GM13977 (cell line): ENCODE measurements at regions not wholly inside any gene's neighbourhood (a gene's known extent, or its start where the extent isn't known, plus 50 kb on each side); places are given as distances from the start of the nearest gene placed in this dataset.
"Not testable (repeated sequence)": the region's sequence is repeated elsewhere in the genome, so short reads cannot be mapped to it uniquely, and the experiment has no call there.

Experiments
- DNase-seq: peaks from one replicate; pipeline ENCODE4 v3.0.0; 2012; ENCODE audit warnings: low spot score
- in situ Hi-C: fragments of 300-500 bp; cut with MboI; formaldehyde crosslinking; loops from one replicate; pipeline ENCODE4 v1.12.0; 2022; ENCODE audit warnings: low sequenced_read_pairs, low pct_unique_long_range_greater_than_20kb, mixed read lengths, inconsistent platforms; ENCODE audit not compliant: unreplicated experiment
- TF ChIP-seq, protein P1 (sequence below): IDR thresholded peaks from 2 replicates; pipeline ENCODE4 v1.5.1; 2012; ENCODE audit warnings: mild to moderate bottlenecking, control low read depth; ENCODE audit not compliant: insufficient read depth; ENCODE audit errors: extremely low read depth, missing control alignments

DNA sequence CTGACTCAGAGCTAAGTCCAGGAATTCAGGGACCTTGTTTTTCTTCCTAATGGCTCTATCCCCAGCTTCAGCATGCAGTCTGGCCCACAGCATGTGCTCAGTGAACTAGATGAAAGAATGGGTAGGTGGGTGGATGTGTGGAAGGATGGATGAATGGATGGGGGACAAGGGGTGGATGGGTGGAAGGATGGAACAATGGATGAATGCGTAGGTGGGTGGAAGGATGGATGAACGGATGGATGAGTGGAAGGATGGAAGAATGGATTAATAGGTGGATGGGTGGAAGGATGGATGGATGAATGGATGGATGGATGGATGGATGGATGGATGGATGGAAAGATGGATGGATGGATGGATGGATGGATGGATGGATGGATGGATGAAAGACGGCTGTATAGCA, 79.7 kb upstream of the SFSWAP start:
- in situ Hi-C loops = no loop called here
- TF ChIP-seq, protein P1, sequence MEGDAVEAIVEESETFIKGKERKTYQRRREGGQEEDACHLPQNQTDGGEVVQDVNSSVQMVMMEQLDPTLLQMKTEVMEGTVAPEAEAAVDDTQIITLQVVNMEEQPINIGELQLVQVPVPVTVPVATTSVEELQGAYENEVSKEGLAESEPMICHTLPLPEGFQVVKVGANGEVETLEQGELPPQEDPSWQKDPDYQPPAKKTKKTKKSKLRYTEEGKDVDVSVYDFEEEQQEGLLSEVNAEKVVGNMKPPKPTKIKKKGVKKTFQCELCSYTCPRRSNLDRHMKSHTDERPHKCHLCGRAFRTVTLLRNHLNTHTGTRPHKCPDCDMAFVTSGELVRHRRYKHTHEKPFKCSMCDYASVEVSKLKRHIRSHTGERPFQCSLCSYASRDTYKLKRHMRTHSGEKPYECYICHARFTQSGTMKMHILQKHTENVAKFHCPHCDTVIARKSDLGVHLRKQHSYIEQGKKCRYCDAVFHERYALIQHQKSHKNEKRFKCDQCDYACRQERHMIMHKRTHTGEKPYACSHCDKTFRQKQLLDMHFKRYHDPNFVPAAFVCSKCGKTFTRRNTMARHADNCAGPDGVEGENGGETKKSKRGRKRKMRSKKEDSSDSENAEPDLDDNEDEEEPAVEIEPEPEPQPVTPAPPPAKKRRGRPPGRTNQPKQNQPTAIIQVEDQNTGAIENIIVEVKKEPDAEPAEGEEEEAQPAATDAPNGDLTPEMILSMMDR = no peak

DNA sequence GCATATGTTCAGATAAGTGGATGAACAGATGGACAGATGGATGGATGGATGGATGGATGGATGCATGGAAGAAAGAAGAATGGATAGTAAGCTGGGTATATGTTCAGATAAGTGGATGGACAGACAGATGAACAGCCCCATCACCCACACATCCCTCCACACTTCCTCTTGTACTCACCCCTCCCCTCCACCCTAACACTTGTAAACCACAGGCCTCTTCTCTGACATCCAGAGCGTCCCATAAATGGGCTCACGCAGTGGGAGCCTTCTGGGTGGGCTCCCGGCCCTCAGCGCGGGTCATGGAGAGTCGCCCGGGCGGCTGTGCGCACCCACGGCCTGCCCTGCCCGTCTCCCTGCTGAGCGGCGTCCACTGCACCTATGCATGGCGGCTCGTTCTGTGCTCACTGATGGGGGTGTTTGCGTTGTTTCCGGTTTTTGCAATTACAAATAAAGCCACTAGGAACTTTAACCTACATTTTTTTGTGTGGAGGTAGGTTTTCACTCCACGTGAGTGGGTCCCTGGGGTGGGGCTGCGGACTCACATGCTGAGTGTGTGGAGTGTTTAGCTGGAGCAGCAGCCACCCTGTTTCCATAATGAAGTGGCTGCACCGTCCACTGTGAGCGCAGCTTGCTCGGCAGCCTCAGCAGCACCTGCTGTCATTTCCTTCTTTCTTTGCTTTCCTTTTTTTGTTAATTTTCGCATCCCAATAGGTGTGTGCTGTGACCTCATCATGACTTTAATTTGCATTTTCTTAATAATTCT, 78.8 kb upstream of the SFSWAP start:
- in situ Hi-C loops, DNase-seq: not testable (repeated sequence)

More for the DNA sequence above, 79.7 kb upstream of the SFSWAP start:
- no peak for DNase-seq

DNA sequence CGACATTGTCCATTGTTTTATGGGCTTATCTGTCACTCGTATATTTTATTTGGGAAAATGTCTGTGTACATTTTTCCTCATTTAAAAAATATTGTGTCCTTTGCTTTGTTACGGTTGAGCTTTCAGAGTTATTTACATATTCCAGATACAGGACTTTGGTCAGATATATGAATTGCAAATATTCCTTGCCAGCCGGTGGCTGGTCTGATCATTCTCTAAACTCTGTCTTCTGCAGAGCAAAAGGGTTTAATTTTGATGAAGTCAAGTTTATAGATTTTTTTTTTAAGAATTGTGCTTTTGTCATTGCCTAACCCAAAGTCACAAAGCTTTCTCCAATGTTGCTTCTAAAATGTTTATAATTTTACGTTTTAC, 78.3 kb upstream of the SFSWAP start:
- DNase-seq, in situ Hi-C loops: not testable (repeated sequence)

DNA sequence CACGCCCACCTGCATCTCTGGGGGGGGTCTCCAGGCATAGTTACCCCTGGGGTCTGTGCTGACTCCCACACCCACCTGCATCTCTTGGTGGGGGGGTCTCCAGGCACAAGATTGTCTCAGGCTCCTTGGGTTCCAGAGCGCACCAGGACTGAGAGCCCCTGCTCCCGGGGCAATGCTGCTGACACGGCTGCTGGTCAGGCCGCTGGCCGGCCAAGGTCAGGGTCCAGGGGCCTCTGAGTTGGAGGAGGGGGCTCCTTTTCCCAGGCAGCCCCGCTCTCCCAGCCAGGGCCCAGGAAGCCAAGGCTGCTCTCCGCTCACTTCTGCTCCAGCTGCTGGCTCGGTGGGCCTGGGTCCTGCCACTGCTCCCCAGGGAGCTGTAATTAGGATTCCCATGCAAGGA, 77.3 kb upstream of the SFSWAP start:
- in situ Hi-C loops, DNase-seq: not testable (repeated sequence)

DNA sequence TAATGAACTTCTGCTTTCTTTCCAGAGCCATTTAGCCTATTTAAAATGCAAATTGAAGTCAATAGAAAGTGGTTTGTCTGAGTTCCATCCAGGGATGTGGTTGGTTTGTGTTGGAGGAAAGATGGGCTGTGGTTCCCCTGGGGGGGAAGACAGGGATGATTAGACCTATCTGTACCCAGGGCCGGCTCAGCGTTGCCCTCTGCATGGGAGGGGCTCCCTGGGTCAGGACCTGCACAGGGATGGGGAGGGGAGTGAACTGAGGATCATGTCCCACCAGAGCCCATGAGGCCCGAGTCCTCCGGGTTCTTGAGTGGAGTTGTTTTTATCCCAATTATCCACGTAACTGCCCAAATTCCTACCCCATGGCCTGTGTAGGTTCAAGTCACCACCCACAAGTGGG, 76.9 kb upstream of the SFSWAP start:
- no peak for DNase-seq
- in situ Hi-C loops = no loop called here
- TF ChIP-seq, protein P1 = no peak

DNA sequence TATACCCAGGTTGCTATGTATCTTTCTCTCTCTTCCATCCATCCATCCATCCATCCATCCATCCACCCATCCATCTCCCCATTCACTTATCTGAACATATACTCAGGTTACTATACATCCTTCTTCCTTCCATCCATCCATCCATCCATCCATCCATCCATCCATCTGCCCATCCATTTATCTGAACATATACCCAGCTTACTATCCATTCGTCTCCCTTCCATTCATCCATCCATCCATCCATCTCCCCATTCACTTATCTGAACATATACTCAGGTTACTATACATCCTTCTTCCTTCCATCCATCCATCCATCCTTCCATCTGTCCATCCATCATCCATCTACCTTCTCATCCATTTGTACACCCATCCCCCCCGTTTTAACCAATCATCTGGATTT, 75.9 kb upstream of the SFSWAP start:
- DNase-seq, in situ Hi-C loops: not testable (repeated sequence)

DNA sequence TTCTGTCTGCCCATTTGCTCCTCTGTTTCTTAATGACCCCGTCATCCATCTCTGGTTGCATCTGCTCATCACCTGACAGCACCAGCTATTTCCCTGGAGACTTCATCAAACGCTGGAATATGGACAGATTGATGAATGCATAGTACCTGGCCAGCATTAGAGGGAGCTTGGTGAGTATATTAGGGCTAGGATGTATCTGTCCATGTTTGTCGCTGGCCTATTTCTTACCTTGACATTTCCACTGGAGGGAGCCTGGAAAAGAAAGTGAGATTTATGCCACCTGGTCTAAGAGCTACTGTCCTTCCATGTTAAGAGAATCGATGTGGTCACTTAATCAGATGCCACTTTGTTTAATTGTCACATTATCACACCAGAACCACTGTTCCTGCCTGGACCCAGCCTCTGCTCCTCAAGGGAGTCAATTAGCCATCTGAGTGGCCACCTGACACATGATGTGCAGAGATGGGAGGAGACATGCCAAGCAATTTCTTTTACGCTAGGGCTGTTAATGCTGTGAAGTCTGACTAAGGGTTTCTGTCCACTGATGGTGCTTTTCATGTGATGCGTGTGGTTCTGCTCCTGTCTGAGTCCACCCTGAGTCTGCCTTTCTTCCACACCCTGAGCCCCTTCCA, 75.3 kb upstream of the SFSWAP start:
- in situ Hi-C loops = no loop called here
- DNase-seq = no peak
- TF ChIP-seq, protein P1 = no peak

DNA sequence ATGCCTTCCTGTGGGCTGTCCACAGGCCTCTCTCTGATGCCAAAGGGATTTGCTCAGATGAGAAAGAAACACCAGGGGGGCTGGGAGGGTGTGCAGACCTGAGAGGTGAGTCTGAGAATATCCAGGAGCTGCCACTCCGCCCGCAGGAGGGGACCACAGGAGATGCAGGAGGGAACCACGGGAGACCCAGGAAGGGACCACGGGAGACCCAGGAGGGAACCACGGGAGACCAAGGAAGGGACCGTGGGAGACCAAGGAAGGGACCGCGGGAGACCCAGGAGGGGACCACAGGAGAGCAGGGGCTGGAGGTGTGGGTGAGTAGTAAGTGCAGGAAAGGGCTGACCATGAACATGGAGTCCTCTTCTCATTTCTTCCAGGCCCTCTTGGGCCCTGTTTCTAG, 74.6 kb upstream of the SFSWAP start:
- in situ Hi-C loops = no loop called here
- TF ChIP-seq, protein P1 = no peak
- DNase-seq = no peak
